HepG2 (cell line): ENCODE measurements at regions not wholly inside any gene's neighbourhood (a gene's known extent, or its start where the extent isn't known, plus 50 kb on each side); places are given as distances from the start of the nearest gene placed in this dataset.

Source experiments
- CC2D1A ChIP-seq: sonication (generic); formaldehyde crosslinking; IDR thresholded peaks from 2 replicates; pipeline ENCODE4 v1.8.1; 2023; ENCODE audit warnings: mild to moderate bottlenecking, missing genetic modification reagents
- ETV5 ChIP-seq: IDR thresholded peaks from 2 replicates; pipeline ENCODE4 v1.6.1; 2018; ENCODE audit warnings: missing biosample characterization, missing genetic modification reagents, inconsistent platforms, borderline replicate concordance
- FOXA3 ChIP-seq: IDR thresholded peaks from 2 replicates; pipeline ENCODE4 v1.6.1; 2016; ENCODE audit warnings: missing genetic modification reagents, missing compliant biosample characterization
- GZF1 ChIP-seq: sonication (generic); formaldehyde crosslinking; IDR thresholded peaks from 2 replicates; pipeline ENCODE4 v1.5.1; 2020; ENCODE audit warnings: mild to moderate bottlenecking, missing genetic modification reagents
- KLF11 ChIP-seq: IDR thresholded peaks from 2 replicates; pipeline ENCODE4 v1.6.1; 2016; ENCODE audit warnings: missing compliant biosample characterization
- MEIS2 ChIP-seq: sonication (generic); formaldehyde crosslinking; IDR thresholded peaks from 2 replicates; pipeline ENCODE4 v1.9.0; 2021; ENCODE audit warnings: mild to moderate bottlenecking, missing genetic modification reagents
- MXD3 ChIP-seq: IDR thresholded peaks from 2 replicates; pipeline ENCODE4 v1.6.1; 2016; ENCODE audit warnings: mild to moderate bottlenecking, missing biosample characterization, missing genetic modification reagents
- MYNN ChIP-seq: sonication (generic); formaldehyde crosslinking; IDR thresholded peaks from 2 replicates; pipeline ENCODE4 v1.4.0; 2020; ENCODE audit warnings: mild to moderate bottlenecking, low read depth, missing genetic modification reagents
- NONO ChIP-seq, 2 experiments: fragments of 450-650 bp in 1 of 2; sonication (generic) in 1 of 2; formaldehyde crosslinking in 1 of 2; IDR thresholded peaks in 1 of 2; conservative IDR thresholded peaks in 1 of 2; 2 replicates each; pipeline versions ENCODE4 v1.6.1 to v1.8.0; 2017 to 2022; ENCODE audit warnings: mild to moderate bottlenecking in 1 of 2, missing genetic modification reagents in 1 of 2, moderate library complexity in 1 of 2
- NPAS2 ChIP-seq: sonication (generic); formaldehyde crosslinking; IDR thresholded peaks from 2 replicates; pipeline ENCODE4 v1.8.0; 2022; ENCODE audit warnings: mild to moderate bottlenecking, missing genetic modification reagents, borderline replicate concordance
- RFX5 ChIP-seq: IDR thresholded peaks from 2 replicates; pipeline ENCODE4 v1.6.1; 2011; ENCODE audit warnings: low read depth, low read length, improper control_type of control experiment
- RFXANK ChIP-seq: IDR thresholded peaks from 2 replicates; pipeline ENCODE4 v1.6.1; 2016
- SETDB1 ChIP-seq: sonication (generic); formaldehyde crosslinking; IDR thresholded peaks from 2 replicates; pipeline ENCODE4 v1.5.1; 2020; ENCODE audit warnings: missing genetic modification reagents, mild to moderate bottlenecking, borderline replicate concordance
- TFE3 ChIP-seq: IDR thresholded peaks from 2 replicates; pipeline ENCODE4 v1.6.1; 2016
- ZBTB42 ChIP-seq: sonication (generic); formaldehyde crosslinking; IDR thresholded peaks from 2 replicates; pipeline ENCODE4 v1.5.0; 2020; ENCODE audit warnings: mild to moderate bottlenecking, missing genetic modification reagents
- ZNF234 ChIP-seq: sonication (generic); formaldehyde crosslinking; conservative IDR thresholded peaks from 2 replicates; pipeline ENCODE4 v1.5.1; 2020; ENCODE audit warnings: mild to moderate bottlenecking, missing genetic modification reagents
- ZNF264 ChIP-seq: sonication (generic); formaldehyde crosslinking; IDR thresholded peaks from 2 replicates; pipeline ENCODE4 v1.4.0; 2020; ENCODE audit warnings: missing genetic modification reagents
- ZNF350 ChIP-seq: sonication (generic); formaldehyde crosslinking; IDR thresholded peaks from 2 replicates; pipeline ENCODE4 v1.4.0; 2020; ENCODE audit warnings: mild to moderate bottlenecking, low read depth, missing genetic modification reagents, borderline replicate concordance
- ZNF383 ChIP-seq: sonication (generic); formaldehyde crosslinking; IDR thresholded peaks from 2 replicates; pipeline ENCODE4 v1.4.0; 2020; ENCODE audit warnings: missing genetic modification reagents, mild to moderate bottlenecking, borderline replicate concordance
- ZNF484 ChIP-seq: sonication (generic); formaldehyde crosslinking; IDR thresholded peaks from 2 replicates; pipeline ENCODE4 v1.5.1; 2020; ENCODE audit warnings: mild to moderate bottlenecking, low read depth, missing genetic modification reagents, borderline replicate concordance
- ZNF512B ChIP-seq: sonication (generic); formaldehyde crosslinking; IDR thresholded peaks from 2 replicates; pipeline ENCODE4 v1.5.1; 2020; ENCODE audit warnings: missing genetic modification reagents, mild to moderate bottlenecking, borderline replicate concordance
- ZNF546 ChIP-seq: sonication (generic); formaldehyde crosslinking; conservative IDR thresholded peaks from 2 replicates; pipeline ENCODE4 v1.8.1; 2023; ENCODE audit warnings: mild to moderate bottlenecking, missing genetic modification reagents
- ZNF557 ChIP-seq: sonication (generic); formaldehyde crosslinking; IDR thresholded peaks from 2 replicates; pipeline ENCODE4 v1.4.0; 2020; ENCODE audit warnings: missing genetic modification reagents
- ZUFSP ChIP-seq: sonication (generic); formaldehyde crosslinking; IDR thresholded peaks from 2 replicates; pipeline ENCODE4 v1.9.0; 2021; ENCODE audit warnings: missing genetic modification reagents, mild to moderate bottlenecking, borderline replicate concordance

- peak; percentile 75; the same call in 1 of the 2 replicates for TF ChIP-seq ZNF350 (CRISPR knock-in tag)
- TF ChIP-seq ZNF383 (CRISPR knock-in tag): no peak
- TF ChIP-seq KLF11 (CRISPR knock-in tag): peak; percentile 72; the same call in 1 of the 2 replicates
- TF ChIP-seq RFXANK (CRISPR knock-in tag): no peak
- 0 out of 2 replicates have a peak, but pooled peaks have one; percentile 49 for TF ChIP-seq CC2D1A
- TF ChIP-seq ZNF264 (CRISPR knock-in tag): peak; percentile 28
- TF ChIP-seq ZNF557: 0 out of 2 replicates have a peak, but pooled peaks have one; percentile 76
- TF ChIP-seq MEIS2 (CRISPR knock-in tag): peak; percentile 86
- no peak for TF ChIP-seq ZNF234 (CRISPR knock-in tag)
- TF ChIP-seq MXD3 (CRISPR knock-in tag): peak; percentile 50
- 0 out of 2 replicates have a peak, but pooled peaks have one; percentile 52 for TF ChIP-seq ZNF546 (CRISPR knock-in tag)
- TF ChIP-seq FOXA3 (CRISPR knock-in tag): peak; percentile 97
- TF ChIP-seq TFE3 (CRISPR knock-in tag): peak; percentile 78
- no peak for TF ChIP-seq RFX5
- peak; percentile 95 for TF ChIP-seq GZF1 (CRISPR knock-in tag)
- no peak for TF ChIP-seq SETDB1 (CRISPR knock-in tag)
- TF ChIP-seq ZUFSP (CRISPR knock-in tag): no peak
- TF ChIP-seq MYNN (CRISPR knock-in tag): no peak; the same call in 1 of the 2 replicates
- 0 out of 2 replicates have a peak, but pooled peaks have one; percentile 70 for TF ChIP-seq ZBTB42 (CRISPR knock-in tag)
- TF ChIP-seq ETV5 (CRISPR knock-in tag): peak; percentile 80
- TF ChIP-seq ZNF512B: peak; percentile 88; the same call in 1 of the 2 replicates
- no peak for TF ChIP-seq NONO (IDR thresholded peaks at IDR 0.05)
- peak; percentile 72; the same call in 1 of the 2 replicates for TF ChIP-seq NONO (CRISPR knock-in tag; conservative IDR thresholded peaks at IDR 0.05)
- TF ChIP-seq ZNF484 (CRISPR knock-in tag): no peak
- no peak for TF ChIP-seq NPAS2 (CRISPR knock-in tag)
Measured at GRCh38 chr17:72518753-72519597, 398.2 kb downstream of the SOX9 start (continued).
